Stimulated activated CD4-positive, alpha-beta T cell treated with anti-CD3 and anti-CD28 coated beads, Interleukin-1b, Interleukin-23, amount 100 ng/mL, for 4 hours (primary cell): ENCODE measurements at regions not wholly inside any gene's neighbourhood (a gene's known extent, or its start where the extent isn't known, plus 50 kb on each side); places are given as distances from the start of the nearest gene placed in this dataset.
"Not testable (repeated sequence)": the region's sequence is repeated elsewhere in the genome, so short reads cannot be mapped to it uniquely, and the experiment has no call there.

ENCODE experiments used
- DNase-seq, 2 donors: peaks; one replicate each; pipeline ENCODE4 v3.0.0-alpha.2; 2020; ENCODE audit warnings: low read depth in 2 of 2

- no peak for DNase-seq
These were observed 612.8 kb downstream of the CSNK1G3 start for GRCh38 chr5:124124711-124125229.

- DNase-seq: no peak
These were observed 609.2 kb downstream of the CSNK1G3 start for GRCh38 chr5:124121198-124121597.

GRCh38 chr5:124114911-124115310, 602.9 kb downstream of the CSNK1G3 start:
- DNase-seq: no peak

GRCh38 chr5:124111886-124112285, 599.9 kb downstream of the CSNK1G3 start:
- no peak for DNase-seq

GRCh38 chr5:124110942-124111341, 599.0 kb downstream of the CSNK1G3 start:
- DNase-seq: no peak

- DNase-seq: no peak
These were observed 593.3 kb downstream of the CSNK1G3 start for GRCh38 chr5:124105326-124105725.

GRCh38 chr5:124104821-124105220, 592.8 kb downstream of the CSNK1G3 start:
- no peak for DNase-seq

GRCh38 chr5:124104344-124104743, 592.4 kb downstream of the CSNK1G3 start:
- DNase-seq: no peak

- no peak for DNase-seq
These were observed 591.7 kb downstream of the CSNK1G3 start for GRCh38 chr5:124103671-124104070.

- not testable (repeated sequence) for DNase-seq
These were observed 591.1 kb downstream of the CSNK1G3 start for GRCh38 chr5:124103056-124103455.

- DNase-seq: no peak
These were observed 590.5 kb downstream of the CSNK1G3 start for GRCh38 chr5:124102486-124102885.

- DNase-seq: no peak
These were observed 581.7 kb downstream of the CSNK1G3 start for GRCh38 chr5:124093658-124094057.

GRCh38 chr5:124090115-124090514, 578.1 kb downstream of the CSNK1G3 start:
- no peak for DNase-seq

GRCh38 chr5:124089578-124089977, 577.6 kb downstream of the CSNK1G3 start:
- no peak for DNase-seq

GRCh38 chr5:124088289-124089032, 576.5 kb downstream of the CSNK1G3 start:
- no peak for DNase-seq

GRCh38 chr5:124087752-124088151, 575.8 kb downstream of the CSNK1G3 start:
- no peak for DNase-seq

GRCh38 chr5:124080256-124080655, 568.3 kb downstream of the CSNK1G3 start:
- DNase-seq: no peak

GRCh38 chr5:124079062-124079461, 567.1 kb downstream of the CSNK1G3 start:
- no peak for DNase-seq

GRCh38 chr5:124074500-124074899, 562.5 kb downstream of the CSNK1G3 start:
- no peak for DNase-seq

- no peak for DNase-seq
These were observed 560.6 kb downstream of the CSNK1G3 start for GRCh38 chr5:124072570-124072969.

GRCh38 chr5:124071039-124071438, 559.1 kb downstream of the CSNK1G3 start:
- DNase-seq: no peak

- DNase-seq: no peak
These were observed 553.5 kb downstream of the CSNK1G3 start for GRCh38 chr5:124065508-124065907.

- no peak for DNase-seq
These were observed 553.0 kb downstream of the CSNK1G3 start for GRCh38 chr5:124064956-124065355.

- no peak for DNase-seq
These were observed 549.7 kb downstream of the CSNK1G3 start for GRCh38 chr5:124061663-124062062.
